Testis (tissue), 2 donors: ENCODE measurements at regions not wholly inside any gene's neighbourhood (a gene's known extent, or its start where the extent isn't known, plus 50 kb on each side); places are given as distances from the start of the nearest gene placed in this dataset.
A peak's percentile ranks its signal among the peaks of the same experiment; 100 is the strongest.
"Not testable (repeated sequence)": the region's sequence is repeated elsewhere in the genome, so short reads cannot be mapped to it uniquely, and the experiment has no call there.

Source experiments
- DNase-seq: peaks from one replicate; pipeline ENCODE4 v3.0.0-alpha.2; 2019
- H3K27ac ChIP-seq, 2 donors: fragments of 200-600 bp; sonication (generic); one replicate each; pipeline ENCODE4 v1.5.1; 2019
- H3K27me3 ChIP-seq: fragments of 200-600 bp; sonication (generic); one replicate; pipeline ENCODE4 v1.5.1; 2019
- H3K36me3 ChIP-seq: fragments of 200-600 bp; sonication (generic); one replicate; pipeline ENCODE4 v1.5.1; 2017; ENCODE audit warnings: low read depth; ENCODE audit errors: missing control alignments
- H3K4me1 ChIP-seq: fragments of 200-600 bp; sonication (generic); one replicate; pipeline ENCODE4 v1.5.1; 2019
- H3K4me3 ChIP-seq, 2 donors: fragments of 200-600 bp; sonication (generic); one replicate each; pipeline ENCODE4 v1.5.1; 2017 to 2019
- H3K9me3 ChIP-seq: fragments of 200-600 bp; sonication (generic); one replicate; pipeline ENCODE4 v1.5.1; 2017
- POLR2A ChIP-seq: fragments of 450-650 bp; IDR thresholded peaks from one replicate; pipeline ENCODE4 v1.6.1; 2017; ENCODE audit warnings: antibody characterized with exemption, mild to moderate bottlenecking, moderate library complexity
- whole genome bisulfite sequencing, 2 donors: methylation state at CpG; one replicate each; pipeline ENCODE4 v1.1.5; 2018; 5-methylcytosine and 5-hydroxymethylcytosine counted together
- intact Hi-C: fragments of 100-400 bp; cut with DNase I; formaldehyde crosslinking; loops from one replicate; pipeline ENCODE4 v1.15.1; 2023; ENCODE audit warnings: low total_unique reads
- TF ChIP-seq, protein P1 (sequence below), 3 experiments: fragments of 450-650 bp in 2 of 3; fragments of 200-600 bp in 1 of 3; sonication (generic) in 1 of 3; IDR thresholded peaks; one replicate each; pipeline ENCODE4 v1.5.1; 2016 to 2019; ENCODE audit warnings: antibody characterized with exemption in 3 of 3, mild to moderate bottlenecking in 2 of 3, moderate library complexity in 1 of 3

DNA sequence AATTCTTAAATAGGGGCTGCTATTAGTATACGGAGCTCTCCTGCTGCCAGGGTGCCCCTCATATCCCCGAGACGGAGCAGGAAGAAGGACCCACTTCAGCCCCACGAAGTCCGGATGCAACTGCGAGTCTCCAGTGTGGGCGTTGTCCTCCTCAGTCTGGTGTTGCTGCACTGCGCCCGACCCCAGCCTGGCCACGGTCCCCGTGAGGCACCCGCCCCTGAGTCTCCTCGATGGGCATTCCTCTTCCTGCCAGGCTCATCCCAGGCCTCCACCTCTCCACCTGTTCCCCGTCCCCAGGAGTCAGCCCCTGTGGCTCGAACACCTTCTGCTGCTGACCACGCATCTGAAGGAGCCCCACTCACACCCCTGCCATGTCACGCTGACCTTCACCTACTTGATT, 68.1 kb upstream of the SFSWAP start:
- peak overlapping the region in 1 of 2 donors; percentile 18 for H3K4me3 ChIP-seq
- H3K9me3 ChIP-seq, result no peaks in the 10 kb centered on the region
- H3K27ac ChIP-seq, result no peak overlapping the region
- peaks cover 6% of the 10 kb centered on the region for H3K4me1 ChIP-seq
- no peaks in the 10 kb centered on the region for H3K27me3 ChIP-seq
- no peaks in the 10 kb centered on the region for H3K36me3 ChIP-seq
- WGBS, 2 donors, result 74 to 75% methylated on average over 17 of the region's 17 CpGs
- TF ChIP-seq, protein P1, sequence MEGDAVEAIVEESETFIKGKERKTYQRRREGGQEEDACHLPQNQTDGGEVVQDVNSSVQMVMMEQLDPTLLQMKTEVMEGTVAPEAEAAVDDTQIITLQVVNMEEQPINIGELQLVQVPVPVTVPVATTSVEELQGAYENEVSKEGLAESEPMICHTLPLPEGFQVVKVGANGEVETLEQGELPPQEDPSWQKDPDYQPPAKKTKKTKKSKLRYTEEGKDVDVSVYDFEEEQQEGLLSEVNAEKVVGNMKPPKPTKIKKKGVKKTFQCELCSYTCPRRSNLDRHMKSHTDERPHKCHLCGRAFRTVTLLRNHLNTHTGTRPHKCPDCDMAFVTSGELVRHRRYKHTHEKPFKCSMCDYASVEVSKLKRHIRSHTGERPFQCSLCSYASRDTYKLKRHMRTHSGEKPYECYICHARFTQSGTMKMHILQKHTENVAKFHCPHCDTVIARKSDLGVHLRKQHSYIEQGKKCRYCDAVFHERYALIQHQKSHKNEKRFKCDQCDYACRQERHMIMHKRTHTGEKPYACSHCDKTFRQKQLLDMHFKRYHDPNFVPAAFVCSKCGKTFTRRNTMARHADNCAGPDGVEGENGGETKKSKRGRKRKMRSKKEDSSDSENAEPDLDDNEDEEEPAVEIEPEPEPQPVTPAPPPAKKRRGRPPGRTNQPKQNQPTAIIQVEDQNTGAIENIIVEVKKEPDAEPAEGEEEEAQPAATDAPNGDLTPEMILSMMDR (IDR thresholded peaks at IDR 0.05), result no peak
- TF ChIP-seq POLR2A, result no peak
- intact Hi-C loops, result loop anchor here (5.0 kb wide), 1 partner anchor 330 kb away; no protein-coding TSS in a partner anchor
- DNase-seq, result no peak

DNA sequence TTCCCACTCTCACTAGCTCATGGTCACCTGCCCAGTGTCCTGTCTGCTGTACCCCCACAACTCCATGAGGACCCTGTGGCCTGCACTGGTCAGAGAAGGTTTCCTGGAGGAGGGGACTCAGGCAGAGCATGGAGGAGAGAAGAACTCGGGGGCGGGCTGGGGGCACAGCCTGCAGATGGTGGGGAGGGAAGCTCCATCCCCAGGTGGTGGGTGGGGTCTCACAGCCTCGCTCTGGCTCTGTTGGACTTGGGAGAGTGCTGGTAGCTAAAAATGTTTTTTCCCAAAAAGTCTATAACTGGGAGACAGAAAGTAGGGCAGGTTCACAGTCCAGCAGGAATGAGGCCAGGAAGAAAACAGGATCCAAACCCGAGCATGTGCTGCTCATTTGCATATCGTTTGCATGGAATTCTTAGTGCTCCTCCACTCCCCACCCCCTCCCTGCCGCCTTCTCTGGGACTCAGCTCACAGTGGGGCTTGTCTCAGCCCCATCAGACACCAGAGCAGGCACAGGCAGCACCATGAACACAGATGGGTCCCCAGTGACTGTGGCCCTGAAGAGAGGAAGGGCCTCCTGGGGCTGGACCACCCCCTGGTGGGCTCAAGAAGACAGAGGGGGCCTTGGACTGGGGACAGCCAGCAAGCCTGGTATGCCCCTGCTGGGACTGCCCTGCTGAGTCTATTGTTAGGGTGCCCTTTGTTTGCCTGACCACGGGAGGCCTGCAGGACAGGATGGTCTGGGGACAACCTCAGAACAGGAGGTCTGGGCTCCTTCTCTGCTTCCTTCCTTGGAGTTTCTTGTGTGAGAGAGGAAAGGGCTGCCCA, 67.0 kb upstream of the SFSWAP start:
- H3K27me3 ChIP-seq, result no peaks in the 10 kb centered on the region
- intact Hi-C loops, result loop anchor here (5.0 kb wide), 1 partner anchor 332 kb away; no protein-coding TSS in a partner anchor

DNA sequence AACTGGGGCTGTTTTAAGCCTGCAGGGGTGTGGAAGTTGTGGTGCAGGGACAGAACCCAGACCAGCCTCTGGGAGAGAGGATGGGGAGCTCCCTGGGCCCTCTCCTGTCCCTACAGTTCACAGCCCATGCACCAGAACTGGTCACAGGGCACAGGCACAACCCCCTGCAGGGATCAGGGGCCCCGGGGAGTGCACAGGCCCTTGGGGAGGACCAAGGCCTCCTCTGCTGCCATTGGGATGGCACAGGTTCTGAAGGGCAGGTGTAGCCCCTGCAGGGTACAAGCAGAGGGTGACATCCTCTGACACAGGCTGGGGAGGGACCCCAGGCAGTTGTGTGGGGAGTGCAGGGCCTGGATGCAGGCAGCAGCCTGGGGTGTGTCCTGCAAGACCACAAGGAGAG, 66.4 kb upstream of the SFSWAP start:
- Histone ChIP-seq H3K4me1 (peaks cover 6% of the 10 kb centered on the region), H3K9me3 (no peaks in the 10 kb centered on the region), H3K36me3 (no peaks in the 10 kb centered on the region), H3K27me3 (no peaks in the 10 kb centered on the region), H3K27ac (no peak overlapping the region), H3K4me3 (no peak overlapping the region)
- no peak for DNase-seq
- intact Hi-C loops, result loop anchor here (5.0 kb wide), 1 partner anchor 332 kb away; no protein-coding TSS in a partner anchor
- no peak for TF ChIP-seq POLR2A
- TF ChIP-seq, protein P1 (IDR thresholded peaks at IDR 0.05), result no peak
- WGBS, 2 donors, result 100% methylated on average over 1 of the region's 1 CpG; no CpG with 5 or more reads in 1 of the 2 donors

More for the DNA sequence above, 67.0 kb upstream of the SFSWAP start:
- no peak overlapping the region for H3K4me3 ChIP-seq
- WGBS, 2 donors, result 53 to 60% methylated on average over 6 to 7 of the region's 7 CpGs
- H3K9me3 ChIP-seq, result no peaks in the 10 kb centered on the region
- peaks cover 6% of the 10 kb centered on the region for H3K4me1 ChIP-seq
- no peak overlapping the region for H3K27ac ChIP-seq
- H3K36me3 ChIP-seq, result no peaks in the 10 kb centered on the region
- peak; percentile 48 for DNase-seq
- TF ChIP-seq, protein P1 (IDR thresholded peaks at IDR 0.05), result no peak
- TF ChIP-seq POLR2A, result no peak

DNA sequence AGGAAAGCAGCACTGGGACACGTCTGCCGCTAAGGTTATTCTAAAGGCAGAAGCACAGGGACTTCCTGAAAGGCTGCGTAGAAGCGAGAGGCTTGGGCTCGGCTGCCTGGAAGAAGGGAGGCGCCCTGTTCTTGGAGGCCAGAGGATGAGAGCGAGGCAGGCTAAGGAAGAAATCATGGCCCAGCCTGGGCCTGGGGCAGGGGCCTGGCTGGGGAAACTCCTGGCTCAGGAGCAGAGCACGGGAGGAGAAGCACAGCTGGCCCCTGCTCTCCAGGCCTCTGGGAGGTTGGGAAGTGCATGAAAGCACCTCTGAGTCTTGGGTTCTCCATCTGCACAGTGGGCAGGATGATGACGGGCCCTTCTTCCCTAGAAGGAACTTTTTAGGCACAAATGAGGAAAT, 66.0 kb upstream of the SFSWAP start:
- WGBS, 2 donors, result 76 to 80% methylated on average over 8 to 9 of the region's 9 CpGs
- not testable (repeated sequence) for DNase-seq, H3K4me1 ChIP-seq, H3K27ac ChIP-seq, H3K36me3 ChIP-seq, H3K9me3 ChIP-seq, H3K27me3 ChIP-seq, H3K4me3 ChIP-seq
- intact Hi-C loops, result loop anchor here (5.0 kb wide), 1 partner anchor 333 kb away; no protein-coding TSS in a partner anchor

DNA sequence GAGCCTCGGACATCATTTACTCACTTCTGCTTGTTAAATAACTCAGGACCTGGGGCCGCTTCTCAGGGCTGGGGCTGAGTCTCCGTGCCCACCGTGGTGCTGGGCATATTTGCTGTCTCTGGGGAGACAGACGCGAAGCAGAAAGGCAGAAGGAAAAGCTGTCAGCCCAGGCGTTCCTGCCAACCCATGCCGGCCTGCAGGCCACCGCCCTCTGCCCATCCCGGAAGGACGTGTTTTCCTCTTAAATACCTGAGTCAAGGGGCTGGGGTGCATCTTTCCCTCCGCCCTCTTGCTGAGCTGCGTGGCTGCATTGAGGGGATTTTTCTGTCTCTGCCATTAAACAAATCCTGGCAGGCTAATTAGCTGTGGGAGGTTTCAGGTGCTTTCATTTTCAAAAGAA, 65.3 kb upstream of the SFSWAP start:
- DNase-seq, H3K4me1 ChIP-seq, H3K27me3 ChIP-seq, H3K36me3 ChIP-seq, H3K4me3 ChIP-seq, H3K9me3 ChIP-seq, H3K27ac ChIP-seq, intact Hi-C loops: not testable (repeated sequence)
- 65% methylated on average over 11 of the region's 13 CpGs; no CpG with 5 or more reads in 1 of the 2 donors for WGBS, 2 donors

DNA sequence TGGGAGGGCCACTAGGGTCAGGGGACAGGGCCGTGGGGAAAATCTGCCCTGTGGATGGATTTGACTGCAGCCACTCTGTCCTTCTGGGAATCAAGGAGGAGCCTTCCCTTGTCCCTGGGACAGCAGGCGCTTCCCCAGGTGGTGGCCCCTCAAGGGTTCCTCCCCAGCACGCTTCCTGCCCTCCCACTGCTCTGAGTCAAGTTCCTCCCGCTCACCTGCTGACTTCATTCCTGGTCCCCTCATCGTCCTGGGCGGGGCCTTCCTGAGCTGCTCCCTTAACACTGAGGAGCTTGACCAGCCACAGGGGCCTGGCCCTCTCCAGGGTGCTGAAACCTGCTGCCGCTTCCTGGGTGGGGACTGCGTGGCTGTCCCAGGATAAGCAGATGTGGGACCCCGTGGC, 64.4 kb upstream of the SFSWAP start:
- 38% methylated on average over 6 of the region's 9 CpGs; no CpG with 5 or more reads in 1 of the 2 donors for WGBS, 2 donors
- DNase-seq, intact Hi-C loops: not testable (repeated sequence)

More for the DNA sequence above, 64.4 kb upstream of the SFSWAP start:
- not testable (repeated sequence) for H3K27ac ChIP-seq, H3K27me3 ChIP-seq, H3K36me3 ChIP-seq, H3K9me3 ChIP-seq, H3K4me3 ChIP-seq, H3K4me1 ChIP-seq
